ENCODE measurements at regions not wholly inside any gene's neighbourhood (a gene's known extent, or its start where the extent isn't known, plus 50 kb on each side); places are given as distances from the start of the nearest gene placed in this dataset.

DNA sequence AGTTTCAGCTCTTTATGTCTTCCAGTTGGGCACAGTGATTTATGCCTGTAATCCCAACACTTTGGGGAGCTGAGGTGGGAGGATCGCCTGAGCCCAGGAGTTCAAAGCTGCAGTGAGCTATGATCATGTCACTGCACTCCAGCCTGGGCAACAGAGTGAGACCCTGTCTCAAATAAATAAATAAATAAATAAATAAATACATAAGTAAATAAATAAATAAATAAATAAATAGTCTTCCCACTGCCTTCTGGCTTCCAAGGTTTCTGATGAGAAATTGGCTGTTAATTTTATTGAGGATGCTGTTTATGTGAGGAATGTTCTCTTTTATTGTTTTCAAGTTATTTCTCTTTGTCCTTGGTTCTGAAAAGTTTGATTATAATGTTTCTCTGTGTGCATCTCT lies 1507.6 kb upstream of the GOT2 start:
- no peak overlapping the region for H3K4me3 ChIP-seq (ENCODE audit: low read depth in 1 of 3, low read length in 3 of 3)
- WGBS: 91% methylated on average over 1 of the region's 1 CpG
- H3K4me1 ChIP-seq (ENCODE audit: control insufficient read depth in 4 of 4, insufficient read depth in 4 of 4, low read length in 3 of 4): no peaks in the 10 kb centered on the region
- H3K27me3 ChIP-seq (ENCODE audit: control insufficient read depth in 4 of 4, insufficient read depth in 4 of 4, low read length in 3 of 4): peaks cover 0 to 2% (median 0%) of the 10 kb centered on the region in 4 donors
- DNase-seq (ENCODE audit: low spot score): no peak
- H3K9ac ChIP-seq (ENCODE audit: low read depth in 1 of 2, low read length in 2 of 2): no peak overlapping the region
- no peak overlapping the region for H3K27ac ChIP-seq (ENCODE audit: low read depth in 1 of 2, low read length in 2 of 2)
- H3K36me3 ChIP-seq (ENCODE audit: control insufficient read depth in 4 of 4, insufficient read depth in 3 of 4, low read depth in 1 of 4, low read length in 3 of 4): no peaks in the 10 kb centered on the region
- no peaks in the 10 kb centered on the region for H3K9me3 ChIP-seq (ENCODE audit: control insufficient read depth in 4 of 4, low read length in 3 of 4)
- TF ChIP-seq RXRA (IDR thresholded peaks at IDR 0.05): no peak
- TF ChIP-seq, protein P1, sequence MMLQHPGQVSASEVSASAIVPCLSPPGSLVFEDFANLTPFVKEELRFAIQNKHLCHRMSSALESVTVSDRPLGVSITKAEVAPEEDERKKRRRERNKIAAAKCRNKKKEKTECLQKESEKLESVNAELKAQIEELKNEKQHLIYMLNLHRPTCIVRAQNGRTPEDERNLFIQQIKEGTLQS (IDR thresholded peaks at IDR 0.05): no peak
- TF ChIP-seq REST (IDR thresholded peaks at IDR 0.05): no peak
- no peak for TF ChIP-seq FOXA2 (IDR thresholded peaks at IDR 0.05)
- no peak for TF ChIP-seq JUND (IDR thresholded peaks at IDR 0.05)
- no peak for TF ChIP-seq NR2F2 (IDR thresholded peaks at IDR 0.05)
- TF ChIP-seq, protein P2, sequence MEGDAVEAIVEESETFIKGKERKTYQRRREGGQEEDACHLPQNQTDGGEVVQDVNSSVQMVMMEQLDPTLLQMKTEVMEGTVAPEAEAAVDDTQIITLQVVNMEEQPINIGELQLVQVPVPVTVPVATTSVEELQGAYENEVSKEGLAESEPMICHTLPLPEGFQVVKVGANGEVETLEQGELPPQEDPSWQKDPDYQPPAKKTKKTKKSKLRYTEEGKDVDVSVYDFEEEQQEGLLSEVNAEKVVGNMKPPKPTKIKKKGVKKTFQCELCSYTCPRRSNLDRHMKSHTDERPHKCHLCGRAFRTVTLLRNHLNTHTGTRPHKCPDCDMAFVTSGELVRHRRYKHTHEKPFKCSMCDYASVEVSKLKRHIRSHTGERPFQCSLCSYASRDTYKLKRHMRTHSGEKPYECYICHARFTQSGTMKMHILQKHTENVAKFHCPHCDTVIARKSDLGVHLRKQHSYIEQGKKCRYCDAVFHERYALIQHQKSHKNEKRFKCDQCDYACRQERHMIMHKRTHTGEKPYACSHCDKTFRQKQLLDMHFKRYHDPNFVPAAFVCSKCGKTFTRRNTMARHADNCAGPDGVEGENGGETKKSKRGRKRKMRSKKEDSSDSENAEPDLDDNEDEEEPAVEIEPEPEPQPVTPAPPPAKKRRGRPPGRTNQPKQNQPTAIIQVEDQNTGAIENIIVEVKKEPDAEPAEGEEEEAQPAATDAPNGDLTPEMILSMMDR (IDR thresholded peaks at IDR 0.05; ENCODE audit: low read depth, low read length, missing input control): no peak
- no peak for TF ChIP-seq FOXA1 (IDR thresholded peaks at IDR 0.05)
- no peak for TF ChIP-seq GABPA (IDR thresholded peaks at IDR 0.05 in 1 of 2, conservative IDR thresholded peaks at IDR 0.05 in 1 of 2)
- TF ChIP-seq YY1 (IDR thresholded peaks at IDR 0.05): no peak
- no peak for TF ChIP-seq HNF4A (conservative IDR thresholded peaks at IDR 0.05)
- TF ChIP-seq HNF4G (IDR thresholded peaks at IDR 0.05): no peak
- TF ChIP-seq EGR1 (IDR thresholded peaks at IDR 0.05; ENCODE audit: low read depth in 2 of 2): no peak
- TF ChIP-seq RAD21 (IDR thresholded peaks at IDR 0.05): no peak

DNA sequence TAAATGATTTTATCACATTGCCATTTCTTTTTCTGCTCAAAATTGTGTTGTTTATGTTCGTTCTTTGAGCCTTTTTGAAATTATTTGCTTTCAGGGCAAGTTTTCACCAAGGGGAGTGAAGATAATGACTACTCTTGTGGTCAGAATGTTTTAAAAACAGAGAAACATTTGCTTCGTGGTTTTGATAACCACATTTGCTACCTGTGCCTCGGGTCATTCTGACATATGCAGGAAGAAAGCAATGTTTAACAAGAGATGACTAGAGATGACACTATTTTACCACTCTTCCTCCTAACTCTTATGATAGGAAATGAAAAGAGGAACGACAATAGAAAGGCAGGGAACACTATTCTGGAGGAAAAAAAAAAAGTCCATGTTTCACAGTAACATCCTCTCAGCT lies 1496.5 kb upstream of the GOT2 start:
- Histone ChIP-seq H3K27me3 (ENCODE audit: control insufficient read depth in 4 of 4, insufficient read depth in 4 of 4, low read length in 3 of 4) (no peaks in the 10 kb centered on the region), H3K9me3 (ENCODE audit: control insufficient read depth in 4 of 4, low read length in 3 of 4) (peaks cover 0 to 2% (median under 1%) of the 10 kb centered on the region in 4 donors), H3K4me1 (ENCODE audit: control insufficient read depth in 4 of 4, insufficient read depth in 4 of 4, low read length in 3 of 4) (no peaks in the 10 kb centered on the region), H3K9ac (ENCODE audit: low read depth in 1 of 2, low read length in 2 of 2) (no peak overlapping the region), H3K4me3 (ENCODE audit: low read depth in 1 of 3, low read length in 3 of 3) (no peak overlapping the region), H3K36me3 (ENCODE audit: control insufficient read depth in 4 of 4, insufficient read depth in 3 of 4, low read depth in 1 of 4, low read length in 3 of 4) (no peaks in the 10 kb centered on the region), H3K27ac (ENCODE audit: low read depth in 1 of 2, low read length in 2 of 2) (no peak overlapping the region)
- DNase-seq (ENCODE audit: low spot score): no peak
- 40% methylated on average over 4 of the region's 4 CpGs for WGBS
- TF ChIP-seq SP1 (IDR thresholded peaks at IDR 0.05) (no peak), RAD21 (IDR thresholded peaks at IDR 0.05) (no peak), REST (IDR thresholded peaks at IDR 0.05) (no peak), JUND (IDR thresholded peaks at IDR 0.05) (no peak), EGR1 (IDR thresholded peaks at IDR 0.05; ENCODE audit: low read depth in 2 of 2) (no peak), RXRA (IDR thresholded peaks at IDR 0.05) (no peak), YY1 (IDR thresholded peaks at IDR 0.05) (no peak), FOXA1 (IDR thresholded peaks at IDR 0.05) (no peak), HNF4A (conservative IDR thresholded peaks at IDR 0.05) (no peak), TAF1 (conservative IDR thresholded peaks at IDR 0.05) (no peak), NR2F2 (IDR thresholded peaks at IDR 0.05) (no peak), GABPA (IDR thresholded peaks at IDR 0.05 in 1 of 2, conservative IDR thresholded peaks at IDR 0.05 in 1 of 2) (no peak), ZBTB33 (IDR thresholded peaks at IDR 0.05) (no peak), HNF4G (IDR thresholded peaks at IDR 0.05) (no peak), FOXA2 (IDR thresholded peaks at IDR 0.05) (no peak)
- TF ChIP-seq, protein P1 (IDR thresholded peaks at IDR 0.05): no peak
- TF ChIP-seq, protein P2 (IDR thresholded peaks at IDR 0.05; ENCODE audit: low read depth, low read length, missing input control): no peak

All from liver (tissue), 8 donors.